GM10266 (cell line): ENCODE measurements at regions not wholly inside any gene's neighbourhood (a gene's known extent, or its start where the extent isn't known, plus 50 kb on each side); places are given as distances from the start of the nearest gene placed in this dataset.

ENCODE experiments used
- DNase-seq: peaks from one replicate; pipeline ENCODE4 v3.0.0; 2012; ENCODE audit errors: extremely low spot score
- TF ChIP-seq, protein P1 (sequence below): IDR thresholded peaks from 2 replicates; pipeline ENCODE4 v1.5.1; 2012; ENCODE audit warnings: mild to moderate bottlenecking, low read depth; ENCODE audit not compliant: control insufficient read depth, insufficient read depth; ENCODE audit errors: missing control alignments

GRCh38 chr3:117084739-117085270 is 375.2 kb downstream of the TUSC7 start:
- no peak for DNase-seq
- TF ChIP-seq, protein P1, sequence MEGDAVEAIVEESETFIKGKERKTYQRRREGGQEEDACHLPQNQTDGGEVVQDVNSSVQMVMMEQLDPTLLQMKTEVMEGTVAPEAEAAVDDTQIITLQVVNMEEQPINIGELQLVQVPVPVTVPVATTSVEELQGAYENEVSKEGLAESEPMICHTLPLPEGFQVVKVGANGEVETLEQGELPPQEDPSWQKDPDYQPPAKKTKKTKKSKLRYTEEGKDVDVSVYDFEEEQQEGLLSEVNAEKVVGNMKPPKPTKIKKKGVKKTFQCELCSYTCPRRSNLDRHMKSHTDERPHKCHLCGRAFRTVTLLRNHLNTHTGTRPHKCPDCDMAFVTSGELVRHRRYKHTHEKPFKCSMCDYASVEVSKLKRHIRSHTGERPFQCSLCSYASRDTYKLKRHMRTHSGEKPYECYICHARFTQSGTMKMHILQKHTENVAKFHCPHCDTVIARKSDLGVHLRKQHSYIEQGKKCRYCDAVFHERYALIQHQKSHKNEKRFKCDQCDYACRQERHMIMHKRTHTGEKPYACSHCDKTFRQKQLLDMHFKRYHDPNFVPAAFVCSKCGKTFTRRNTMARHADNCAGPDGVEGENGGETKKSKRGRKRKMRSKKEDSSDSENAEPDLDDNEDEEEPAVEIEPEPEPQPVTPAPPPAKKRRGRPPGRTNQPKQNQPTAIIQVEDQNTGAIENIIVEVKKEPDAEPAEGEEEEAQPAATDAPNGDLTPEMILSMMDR: no peak

DNA sequence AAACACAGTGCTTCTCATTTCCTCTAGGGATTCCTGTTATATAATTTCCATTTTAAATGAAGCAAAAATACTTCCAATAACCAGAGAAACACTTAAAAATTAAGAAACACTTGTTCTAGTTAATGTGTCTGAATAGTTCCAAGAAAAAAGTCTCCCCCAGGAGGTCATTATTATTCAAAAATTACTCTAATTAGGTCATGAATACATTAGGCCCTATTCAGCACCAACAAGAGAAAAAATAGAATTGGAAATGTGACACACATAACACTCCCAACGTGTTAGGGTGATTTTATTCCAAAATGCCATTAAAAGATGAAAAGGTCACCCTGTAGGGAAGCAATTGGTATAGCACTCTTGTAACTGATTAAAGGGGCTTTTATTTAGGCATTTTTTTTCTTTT is 382.1 kb downstream of the TUSC7 start:
- TF ChIP-seq, protein P1: no peak
- no peak for DNase-seq

DNA sequence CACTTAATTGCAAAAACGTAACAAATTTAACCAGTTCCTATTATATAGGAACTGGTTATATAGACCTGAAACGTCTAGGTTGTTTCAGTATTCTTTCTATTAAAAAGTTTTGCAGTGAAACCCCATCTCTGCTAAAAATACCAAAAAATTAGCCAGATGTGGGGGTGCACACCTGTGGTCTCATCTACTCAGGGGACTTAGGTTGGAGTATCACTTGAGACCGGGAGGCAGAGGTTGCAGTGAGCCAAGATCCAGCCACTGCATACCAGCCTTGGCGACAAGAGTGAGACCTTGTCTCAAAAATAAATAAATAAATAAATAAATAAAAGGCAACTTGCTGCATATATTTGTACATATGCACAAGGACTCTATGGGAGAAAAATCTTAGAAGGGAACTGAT is 387.0 kb downstream of the TUSC7 start:
- DNase-seq: no peak
- TF ChIP-seq, protein P1: no peak

- TF ChIP-seq, protein P1: no peak
- no peak for DNase-seq
Measured at GRCh38 chr3:117097351-117097750, 387.8 kb downstream of the TUSC7 start.

DNA sequence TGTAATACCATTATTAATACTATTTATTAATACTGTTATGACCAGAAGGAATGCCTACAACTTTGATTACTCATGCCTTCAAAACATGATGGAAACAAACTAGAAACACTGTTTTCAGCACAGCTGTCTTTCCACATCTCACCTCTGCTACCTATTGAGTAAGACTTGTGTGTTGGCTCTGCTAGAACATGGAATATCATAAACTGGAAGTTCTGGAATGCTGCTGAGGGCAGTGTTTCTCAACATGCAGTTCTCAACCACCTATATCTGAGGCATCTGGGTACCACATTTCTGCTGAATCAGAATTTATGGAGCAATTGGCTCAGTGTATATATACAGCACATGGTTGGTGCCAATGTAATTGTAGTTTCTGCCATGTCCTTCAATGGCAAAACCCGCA is 392.1 kb downstream of the TUSC7 start:
- no peak for DNase-seq
- TF ChIP-seq, protein P1: no peak

GRCh38 chr3:117102426-117102825 is 392.8 kb downstream of the TUSC7 start:
- DNase-seq: no peak
- TF ChIP-seq, protein P1: no peak

- TF ChIP-seq, protein P1: peak; percentile 10
Measured at GRCh38 chr3:117103675-117104074, 394.1 kb downstream of the TUSC7 start.

More at GRCh38 chr3:117103675-117104074, 394.1 kb downstream of the TUSC7 start:
- DNase-seq: no peak
